ENCODE measurements at regions not wholly inside any gene's neighbourhood (a gene's known extent, or its start where the extent isn't known, plus 50 kb on each side); places are given as distances from the start of the nearest gene placed in this dataset.

- TF ChIP-seq CTCF (IDR thresholded peaks at IDR 0.05): no peak
- H3K4me1 Mint-ChIP-seq: peaks cover 18% of the 10 kb centered on the region
- no peak overlapping the region for H3K27ac Mint-ChIP-seq
- H3K9me3 Mint-ChIP-seq: no peaks in the 10 kb centered on the region
- H3K4me3 Mint-ChIP-seq: no peak overlapping the region
- H3K36me3 Mint-ChIP-seq (ENCODE audit: low read depth): no peaks in the 10 kb centered on the region
- H3K27me3 Mint-ChIP-seq (ENCODE audit: low read depth, poor library complexity): peaks cover 4% of the 10 kb centered on the region
- DNase-seq: no peak
These were observed 101.9 kb downstream of the EVX1 start for GRCh38 chr7:27344471-27344870.

GRCh38 chr7:27345164-27345887 lies 102.7 kb downstream of the EVX1 start:
- Mint-ChIP-seq H3K9me3 (no peaks in the 10 kb centered on the region), H3K27ac (no peak overlapping the region), H3K4me1 (peaks cover 18% of the 10 kb centered on the region), H3K4me3 (no peak overlapping the region), H3K36me3 (ENCODE audit: low read depth) (no peaks in the 10 kb centered on the region), H3K27me3 (ENCODE audit: low read depth, poor library complexity) (peaks cover 4% of the 10 kb centered on the region)
- no peak for DNase-seq
- no peak for TF ChIP-seq CTCF (IDR thresholded peaks at IDR 0.05)

- H3K27me3 Mint-ChIP-seq (ENCODE audit: low read depth, poor library complexity): peaks cover 4% of the 10 kb centered on the region
- no peak for DNase-seq
- no peaks in the 10 kb centered on the region for H3K9me3 Mint-ChIP-seq
- no peak overlapping the region for H3K4me3 Mint-ChIP-seq
- no peak overlapping the region for H3K27ac Mint-ChIP-seq
- H3K4me1 Mint-ChIP-seq: peaks cover 18% of the 10 kb centered on the region
- no peak for TF ChIP-seq CTCF (IDR thresholded peaks at IDR 0.05)
- no peaks in the 10 kb centered on the region for H3K36me3 Mint-ChIP-seq (ENCODE audit: low read depth)
These were observed 103.4 kb downstream of the EVX1 start for GRCh38 chr7:27345997-27346396.

- Mint-ChIP-seq H3K4me1 (peaks cover 18% of the 10 kb centered on the region), H3K27ac (no peak overlapping the region), H3K27me3 (ENCODE audit: low read depth, poor library complexity) (peaks cover 3% of the 10 kb centered on the region), H3K9me3 (no peaks in the 10 kb centered on the region), H3K36me3 (ENCODE audit: low read depth) (no peaks in the 10 kb centered on the region), H3K4me3 (no peak overlapping the region)
- peak; percentile 8 for DNase-seq
- no peak for TF ChIP-seq CTCF (IDR thresholded peaks at IDR 0.05)
These were observed 104.1 kb downstream of the EVX1 start for GRCh38 chr7:27346531-27347275.

- H3K9me3 Mint-ChIP-seq: no peaks in the 10 kb centered on the region
- no peak for DNase-seq
- H3K27ac Mint-ChIP-seq: no peak overlapping the region
- H3K4me3 Mint-ChIP-seq: peak overlapping the region; percentile 10
- no peak for TF ChIP-seq CTCF (IDR thresholded peaks at IDR 0.05)
- H3K4me1 Mint-ChIP-seq: peaks cover 18% of the 10 kb centered on the region
- no peaks in the 10 kb centered on the region for H3K27me3 Mint-ChIP-seq (ENCODE audit: low read depth, poor library complexity)
- no peaks in the 10 kb centered on the region for H3K36me3 Mint-ChIP-seq (ENCODE audit: low read depth)
These were observed 104.7 kb downstream of the EVX1 start for GRCh38 chr7:27347276-27347640.
